ENCODE measurements at regions not wholly inside any gene's neighbourhood (a gene's known extent, or its start where the extent isn't known, plus 50 kb on each side); places are given as distances from the start of the nearest gene placed in this dataset.

DNA sequence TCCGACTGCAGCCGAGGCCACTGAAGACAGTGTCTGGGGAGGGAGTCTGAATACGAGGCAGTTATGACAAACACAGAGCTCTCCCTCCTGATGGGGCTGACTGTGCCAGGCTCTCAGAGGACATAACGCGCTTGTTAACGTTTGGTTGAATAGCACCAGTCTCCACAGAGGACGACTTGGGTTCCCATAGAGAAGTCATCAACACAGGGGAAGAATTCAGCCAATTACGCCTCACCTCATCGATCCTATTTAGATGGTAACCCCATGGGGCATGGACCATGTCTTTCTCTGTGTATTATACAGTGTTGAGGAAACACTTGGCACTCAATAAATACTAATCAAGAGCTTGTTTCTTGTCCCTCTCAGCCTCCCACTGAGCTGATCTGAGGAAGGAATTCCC is 642.6 kb upstream of the LCORL start:
- no peak overlapping the region for H3K4me3 ChIP-seq (ENCODE audit: control insufficient read depth, low read depth, low read length)
- TF ChIP-seq CTCF (conservative IDR thresholded peaks at IDR 0.05; ENCODE audit: control insufficient read depth, insufficient read depth, low read depth, low read length), result no peak
- DNase-seq (ENCODE audit: low read depth), result no peak

DNA sequence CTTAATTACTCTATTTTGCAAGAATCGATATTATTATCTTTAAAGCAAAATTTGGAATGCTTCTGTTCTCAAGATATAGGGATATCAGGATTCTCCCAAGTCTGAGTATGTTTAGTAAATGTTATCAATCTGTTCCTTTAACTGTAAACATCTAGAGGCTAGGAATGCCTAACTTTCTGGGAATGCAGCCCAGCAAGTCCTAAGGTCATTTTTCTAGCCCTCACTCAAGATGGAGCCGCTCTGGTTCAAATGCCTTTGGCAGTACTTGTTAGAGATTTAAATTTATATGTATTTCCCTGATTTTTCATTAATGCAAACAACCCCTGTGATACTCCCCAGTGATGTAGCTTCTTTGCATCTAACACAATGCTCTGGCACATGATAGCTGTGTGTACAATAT is 623.8 kb upstream of the LCORL start:
- DNase-seq (ENCODE audit: low read depth), result no peak
- H3K4me3 ChIP-seq (ENCODE audit: control insufficient read depth, low read depth, low read length), result no peak overlapping the region
- no peak for TF ChIP-seq CTCF (conservative IDR thresholded peaks at IDR 0.05; ENCODE audit: control insufficient read depth, insufficient read depth, low read depth, low read length)

DNA sequence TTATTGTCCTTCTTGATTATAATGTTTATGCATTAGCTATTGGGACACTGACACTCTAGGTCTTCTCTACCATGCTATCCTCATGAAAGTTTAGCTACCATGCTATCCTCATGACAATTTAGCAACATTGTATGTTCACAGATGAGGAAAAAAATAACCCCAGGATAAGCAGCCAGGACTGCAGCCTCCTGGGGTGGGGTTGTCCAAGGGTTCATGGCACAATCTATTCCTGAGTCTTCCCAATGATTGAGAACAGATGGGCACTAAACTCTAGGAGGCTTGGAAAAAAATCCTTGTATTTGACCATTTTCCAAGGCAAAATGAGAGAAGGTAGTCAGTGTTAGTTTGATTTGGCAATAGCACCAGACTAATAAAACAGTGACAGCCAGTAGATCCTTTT is 619.8 kb upstream of the LCORL start:
- no peak for DNase-seq (ENCODE audit: low read depth)
- TF ChIP-seq CTCF (conservative IDR thresholded peaks at IDR 0.05; ENCODE audit: control insufficient read depth, insufficient read depth, low read depth, low read length), result no peak

GRCh38 chr4:18638031-18638430 is 616.5 kb upstream of the LCORL start:
- H3K4me3 ChIP-seq (ENCODE audit: control insufficient read depth, low read depth, low read length), result no peak overlapping the region
- no peak for TF ChIP-seq CTCF (conservative IDR thresholded peaks at IDR 0.05; ENCODE audit: control insufficient read depth, insufficient read depth, low read depth, low read length)
- DNase-seq (ENCODE audit: low read depth), result no peak

More for the DNA sequence above, 619.8 kb upstream of the LCORL start:
- H3K4me3 ChIP-seq (ENCODE audit: control insufficient read depth, low read depth, low read length), result no peak overlapping the region

- no peak for DNase-seq (ENCODE audit: low read depth)
- TF ChIP-seq CTCF (conservative IDR thresholded peaks at IDR 0.05; ENCODE audit: control insufficient read depth, insufficient read depth, low read depth, low read length), result no peak
- H3K4me3 ChIP-seq (ENCODE audit: control insufficient read depth, low read depth, low read length), result no peak overlapping the region
Observed at GRCh38 chr4:18636001-18636585, 614.5 kb upstream of the LCORL start.

- H3K4me3 ChIP-seq (ENCODE audit: control insufficient read depth, low read depth, low read length), result no peak overlapping the region
- no peak for DNase-seq (ENCODE audit: low read depth)
- TF ChIP-seq CTCF (conservative IDR thresholded peaks at IDR 0.05; ENCODE audit: control insufficient read depth, insufficient read depth, low read depth, low read length), result no peak
Observed at GRCh38 chr4:18635531-18635930, 614.0 kb upstream of the LCORL start.

- no peak for DNase-seq (ENCODE audit: low read depth)
- no peak for TF ChIP-seq CTCF (conservative IDR thresholded peaks at IDR 0.05; ENCODE audit: control insufficient read depth, insufficient read depth, low read depth, low read length)
- H3K4me3 ChIP-seq (ENCODE audit: control insufficient read depth, low read depth, low read length), result no peak overlapping the region
Observed at GRCh38 chr4:18631586-18631985, 610.0 kb upstream of the LCORL start.
